ENCODE measurements at regions not wholly inside any gene's neighbourhood (a gene's known extent, or its start where the extent isn't known, plus 50 kb on each side); places are given as distances from the start of the nearest gene placed in this dataset.

DNA sequence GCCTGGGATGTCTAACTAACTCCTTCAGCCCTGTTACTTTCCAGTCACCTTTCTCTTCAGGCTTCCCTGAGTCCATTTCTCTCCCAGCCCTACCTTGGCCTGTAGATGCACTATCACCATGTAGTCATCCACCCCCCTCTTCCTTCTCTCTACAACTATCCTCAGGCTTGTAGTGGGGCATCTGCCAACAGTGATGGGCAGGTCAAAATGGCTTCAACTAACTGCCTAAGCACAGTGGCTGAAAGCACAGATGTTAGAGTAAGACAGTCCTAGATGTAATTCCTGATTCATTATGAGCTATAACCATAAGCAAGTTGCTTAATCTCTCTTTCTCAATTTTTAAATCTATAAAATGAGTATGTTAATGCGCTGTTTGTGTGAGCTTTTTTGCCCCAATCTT, 133.6 kb upstream of the NAV3 start:
- no peak for DNase-seq (ENCODE audit: low read depth)
- H3K36me3 ChIP-seq (ENCODE audit: control insufficient read depth, insufficient read depth, low read length): no peaks in the 10 kb centered on the region
- CTCF ChIA-PET: interaction anchor here (1.3 kb wide), 1 partner anchor 11 kb away, joined by 3 read pairs; no protein-coding TSS in a partner anchor
- H3K4me3 ChIP-seq (ENCODE audit: low read depth, low read length): no peak overlapping the region
- POLR2A ChIA-PET: no interaction called here
- no peaks in the 10 kb centered on the region for H3K27me3 ChIP-seq (ENCODE audit: control insufficient read depth, insufficient read depth, low read length)
- TF ChIP-seq CTCF (IDR thresholded peaks at IDR 0.05; ENCODE audit: insufficient read depth, low read depth, low read length): no peak

DNA sequence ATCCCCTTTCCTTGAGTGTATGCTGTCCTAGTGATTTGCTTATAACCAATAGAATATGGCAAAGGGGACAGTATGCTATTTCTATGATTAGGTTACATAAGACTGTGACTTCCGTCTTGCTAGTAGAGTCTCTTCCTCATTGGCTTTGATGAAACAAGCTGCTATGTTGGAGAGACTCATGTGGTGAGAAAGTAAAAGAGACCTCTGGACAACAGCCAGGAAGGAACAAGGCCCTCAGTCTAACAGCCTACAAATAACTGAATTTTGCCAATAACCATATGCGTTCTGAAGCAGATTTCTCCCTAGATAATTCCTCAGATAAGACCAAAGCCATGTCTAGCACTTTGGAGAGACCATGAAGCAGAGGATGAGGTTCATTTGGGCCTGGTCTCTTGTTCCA, 134.5 kb upstream of the NAV3 start:
- no peak for TF ChIP-seq CTCF (IDR thresholded peaks at IDR 0.05; ENCODE audit: insufficient read depth, low read depth, low read length)
- POLR2A ChIA-PET: interaction anchor here (0.6 kb wide), 1 partner anchor 71 kb away, joined by 4 read pairs; no protein-coding TSS in a partner anchor
- H3K27me3 ChIP-seq (ENCODE audit: control insufficient read depth, insufficient read depth, low read length): no peaks in the 10 kb centered on the region
- no peaks in the 10 kb centered on the region for H3K36me3 ChIP-seq (ENCODE audit: control insufficient read depth, insufficient read depth, low read length)
- DNase-seq (ENCODE audit: low read depth): no peak
- H3K4me3 ChIP-seq (ENCODE audit: low read depth, low read length): no peak overlapping the region
- CTCF ChIA-PET: interaction anchor here (1.3 kb wide), 1 partner anchor 10 kb away, joined by 3 read pairs; no protein-coding TSS in a partner anchor

GRCh38 chr12:77689510-77690086, 141.1 kb upstream of the NAV3 start:
- no peak for TF ChIP-seq CTCF (IDR thresholded peaks at IDR 0.05; ENCODE audit: insufficient read depth, low read depth, low read length)
- POLR2A ChIA-PET: no interaction called here
- no peak overlapping the region for H3K4me3 ChIP-seq (ENCODE audit: low read depth, low read length)
- no peaks in the 10 kb centered on the region for H3K27me3 ChIP-seq (ENCODE audit: control insufficient read depth, insufficient read depth, low read length)
- no peak for DNase-seq (ENCODE audit: low read depth)
- CTCF ChIA-PET: interaction anchor here (0.9 to 1.3 kb wide), 3 partner anchors 236 to 639 kb away, joined by 3 to 4 read pairs (median 3); no protein-coding TSS in a partner anchor
- H3K36me3 ChIP-seq (ENCODE audit: control insufficient read depth, insufficient read depth, low read length): no peaks in the 10 kb centered on the region

GRCh38 chr12:77687321-77687720, 143.4 kb upstream of the NAV3 start:
- TF ChIP-seq CTCF (IDR thresholded peaks at IDR 0.05; ENCODE audit: insufficient read depth, low read depth, low read length): no peak
- no peaks in the 10 kb centered on the region for H3K36me3 ChIP-seq (ENCODE audit: control insufficient read depth, insufficient read depth, low read length)
- ChIA-PET POLR2A (no interaction called here), CTCF (interaction anchor here (2.9 kb wide), 2 partner anchors 535 to 637 kb away, joined by 17 to 52 read pairs; no protein-coding TSS in a partner anchor)
- no peaks in the 10 kb centered on the region for H3K27me3 ChIP-seq (ENCODE audit: control insufficient read depth, insufficient read depth, low read length)
- no peak overlapping the region for H3K4me3 ChIP-seq (ENCODE audit: low read depth, low read length)
- DNase-seq (ENCODE audit: low read depth): no peak

- DNase-seq (ENCODE audit: low read depth): no peak
Measured at GRCh38 chr12:77686760-77687159, 143.9 kb upstream of the NAV3 start.

More at GRCh38 chr12:77686760-77687159, 143.9 kb upstream of the NAV3 start:
- no peaks in the 10 kb centered on the region for H3K27me3 ChIP-seq (ENCODE audit: control insufficient read depth, insufficient read depth, low read length)
- H3K36me3 ChIP-seq (ENCODE audit: control insufficient read depth, insufficient read depth, low read length): no peaks in the 10 kb centered on the region
- no peak overlapping the region for H3K4me3 ChIP-seq (ENCODE audit: low read depth, low read length)
- POLR2A ChIA-PET: no interaction called here
- CTCF ChIA-PET: interaction anchor here (1.7 to 2.9 kb wide), 4 partner anchors 531 to 637 kb away, joined by 4 to 52 read pairs (median 14); no protein-coding TSS in a partner anchor
- TF ChIP-seq CTCF (IDR thresholded peaks at IDR 0.05; ENCODE audit: insufficient read depth, low read depth, low read length): peak; percentile 16; the same call in 1 of the 2 replicates
